ENCODE measurements at regions not wholly inside any gene's neighbourhood (a gene's known extent, or its start where the extent isn't known, plus 50 kb on each side); places are given as distances from the start of the nearest gene placed in this dataset.

DNA sequence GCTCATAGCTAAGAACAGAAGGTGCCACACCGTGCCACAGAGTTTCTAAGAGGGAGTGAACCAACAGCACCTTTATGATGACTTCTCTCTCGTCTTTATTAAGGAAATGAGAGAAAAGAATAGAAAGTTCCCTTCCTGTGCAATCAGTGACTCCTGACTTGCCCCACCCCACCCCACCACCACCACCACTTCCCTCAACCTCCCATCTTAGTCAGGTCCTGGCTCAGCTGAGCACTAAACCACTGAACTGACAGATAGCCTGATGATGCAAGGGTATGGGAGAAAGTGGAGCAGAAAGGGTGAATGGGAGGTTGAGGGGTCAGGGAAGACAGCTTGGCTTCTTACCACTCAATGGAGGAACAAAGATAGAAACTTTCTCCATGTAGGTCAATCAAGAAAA is 75.2 kb upstream of the RMDN2 start:
- no peak for TF ChIP-seq SUZ12 (IDR thresholded peaks at IDR 0.05; ENCODE audit: extremely low read depth, insufficient read depth, insufficient read length)
- TF ChIP-seq YY1 (IDR thresholded peaks at IDR 0.05; ENCODE audit: insufficient read depth, insufficient read length) = no peak

All from NT2/D1 (cell line).